Ovary (tissue), 7 donors: ENCODE measurements at regions not wholly inside any gene's neighbourhood (a gene's known extent, or its start where the extent isn't known, plus 50 kb on each side); places are given as distances from the start of the nearest gene placed in this dataset.

Experiments
- DNase-seq, 5 donors: peaks; one replicate each; pipeline ENCODE4 v3.0.0-alpha.2; 2019 to 2020
- H3K27ac ChIP-seq, 2 donors: fragments of 200-600 bp; one replicate each; pipeline versions ENCODE4 v1.5.1 to v1.8.0; 2019 to 2022
- H3K27me3 ChIP-seq: fragments of 200-600 bp; one replicate; pipeline ENCODE4 v1.8.0; 2022
- H3K36me3 ChIP-seq: fragments of 200-600 bp; sonication (generic); one replicate; pipeline ENCODE4 v1.5.1; 2019
- H3K4me1 ChIP-seq: one replicate; pipeline ENCODE4 v1.8.1; 2013; ENCODE audit warnings: mild to moderate bottlenecking, moderate library complexity; ENCODE audit not compliant: insufficient read depth
- H3K4me3 ChIP-seq: fragments of 200-600 bp; sonication (generic); one replicate; pipeline ENCODE4 v1.5.1; 2017
- H3K9me3 ChIP-seq, 2 donors: fragments of 200-600 bp in 1 of 2; sonication (generic) in 1 of 2; one replicate each; pipeline versions ENCODE4 v1.5.1 to v1.8.1; 2013 to 2019; ENCODE audit warnings: mild to moderate bottlenecking in 1 of 2, moderate library complexity in 1 of 2
- CTCF ChIP-seq, 3 donors: fragments of 450-650 bp in 2 of 3; fragments of 200-600 bp in 1 of 3; IDR thresholded peaks; one replicate each; pipeline versions ENCODE4 v1.5.1 to v1.8.0; 2016 to 2022; ENCODE audit warnings: antibody characterized with exemption in 3 of 3, mild to moderate bottlenecking in 1 of 3
- EP300 ChIP-seq: sonication (generic); formaldehyde crosslinking; IDR thresholded peaks from one replicate; pipeline ENCODE4 v1.6.1; 2017; ENCODE audit warnings: antibody characterized with exemption
- POLR2A ChIP-seq: fragments of 450-650 bp; IDR thresholded peaks from one replicate; pipeline ENCODE4 v1.6.1; 2017; ENCODE audit warnings: antibody characterized with exemption, mild to moderate bottlenecking, moderate library complexity
- WGBS, 3 donors: extraction: QIAGEN DNeasy Blood & Tissue Kit in 1 of 3; methylation state at CpG; one replicate each; pipeline versions ENCODE4 v1.1.5 to v1.1.7; 2013 to 2017; 5-methylcytosine and 5-hydroxymethylcytosine counted together
- intact Hi-C, 4 donors: fragments of 100-400 bp; cut with DNase I; formaldehyde crosslinking; loops; one replicate each; pipeline versions ENCODE4 v1.11.0 to v1.15.1; 2022 to 2023
- donor health status: DM: no; HTN: no; CAD: no; lungs with moderate emphysema.
- donor health status: DM: no; HTN: no; CAD: no.
- donor health status: Bipolar disorder and iron deficiency.
- donor health status: DM: no; HTN: no; CAD: no.
- donor health status: DM: yes; HTN: yes; CAD: no.

DNA sequence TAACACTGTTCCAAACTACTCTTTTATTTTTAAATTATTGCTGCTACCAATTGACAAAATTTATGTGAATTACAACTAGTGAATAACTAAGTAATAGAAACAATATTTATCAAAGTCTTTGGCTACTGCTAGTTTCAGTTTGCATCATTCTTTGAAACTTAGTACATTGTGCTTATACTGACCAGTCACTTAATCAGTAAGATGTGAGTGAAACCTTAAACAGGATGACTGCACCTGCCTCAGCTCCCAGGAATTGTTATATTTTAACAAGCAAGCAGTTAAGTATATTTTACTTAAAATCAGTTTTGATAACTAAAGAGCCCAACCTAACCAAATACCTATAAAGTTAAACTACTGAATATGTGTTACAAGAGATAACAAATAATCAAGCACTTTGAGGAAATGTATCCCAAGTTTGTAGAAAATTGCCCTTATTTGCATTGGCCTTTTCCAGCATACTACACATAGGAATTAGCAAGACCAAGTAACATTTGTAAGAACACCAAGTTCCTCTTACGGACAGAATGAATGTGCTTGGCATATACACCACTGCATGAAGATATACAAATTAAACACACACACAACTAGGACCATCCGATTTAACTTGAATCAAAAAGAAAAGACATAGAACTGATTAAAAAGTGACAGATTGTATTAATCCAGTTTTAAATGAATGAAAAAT lies 545.5 kb upstream of the DAB2 start:
- DNase-seq, result no peak
- TF ChIP-seq CTCF (IDR thresholded peaks at IDR 0.05) (no peak), EP300 (no peak), POLR2A (no peak)
- H3K27ac ChIP-seq, result no peak overlapping the region
- H3K27me3 ChIP-seq, result no peaks in the 10 kb centered on the region
- intact Hi-C loops, result no loop called here
- no peak overlapping the region for H3K4me3 ChIP-seq
- 79 to 82% (median 80%) methylated on average over 2 of the region's 2 CpGs for whole genome bisulfite sequencing, 3 donors
- no peaks in the 10 kb centered on the region for H3K4me1 ChIP-seq
- no peaks in the 10 kb centered on the region for H3K9me3 ChIP-seq
- H3K36me3 ChIP-seq, result no peaks in the 10 kb centered on the region

DNA sequence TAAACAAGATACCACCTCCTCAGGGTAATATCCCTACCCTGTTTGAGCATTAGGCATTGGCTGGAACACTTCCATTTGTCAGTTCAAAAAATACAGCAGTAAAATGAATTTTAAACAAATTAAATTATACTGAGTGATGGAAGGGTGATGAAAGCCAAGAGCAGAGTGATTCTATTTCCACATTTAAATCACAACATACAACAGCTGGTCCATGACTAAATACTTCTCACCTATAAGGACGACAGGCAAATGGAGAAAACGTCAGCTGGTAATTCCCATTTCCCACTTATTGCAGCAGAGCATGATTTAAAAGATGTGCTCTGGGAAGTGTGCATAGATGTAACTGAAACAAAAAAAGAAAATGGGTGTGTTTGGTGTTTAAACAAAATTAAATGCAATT lies 543.6 kb upstream of the DAB2 start:
- H3K4me1 ChIP-seq, result no peaks in the 10 kb centered on the region
- H3K4me3 ChIP-seq, result no peak overlapping the region
- H3K9me3 ChIP-seq, result no peaks in the 10 kb centered on the region
- 42 to 58% (median 52%) methylated on average over 2 of the region's 2 CpGs for WGBS, 3 donors
- H3K27ac ChIP-seq, result no peak overlapping the region
- no peaks in the 10 kb centered on the region for H3K36me3 ChIP-seq
- H3K27me3 ChIP-seq, result no peaks in the 10 kb centered on the region
- TF ChIP-seq CTCF (IDR thresholded peaks at IDR 0.05), result no peak
- TF ChIP-seq EP300, result no peak
- TF ChIP-seq POLR2A, result no peak
- intact Hi-C loops, result no loop called here
- no peak for DNase-seq

DNA sequence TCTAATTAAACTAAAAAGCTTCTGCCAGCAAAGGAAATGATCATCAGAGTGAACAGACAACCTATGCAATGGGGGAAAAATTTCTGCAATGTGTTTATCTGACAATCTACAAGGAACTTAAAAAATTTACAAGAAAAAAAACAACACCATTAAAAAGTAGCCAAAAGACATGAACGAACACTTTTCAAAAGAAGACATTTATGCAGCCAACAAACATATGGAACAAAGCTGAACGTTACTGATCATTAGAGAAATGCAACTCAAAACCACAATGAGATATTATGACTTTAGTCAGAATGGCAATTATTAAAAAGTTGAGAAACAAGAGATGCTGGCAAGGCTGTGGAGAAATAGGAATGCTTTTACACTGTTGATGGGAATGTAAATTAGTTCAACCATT lies 530.4 kb upstream of the DAB2 start:
- Histone ChIP-seq H3K36me3 (no peaks in the 10 kb centered on the region), H3K9me3 (no peaks in the 10 kb centered on the region), H3K27me3 (no peaks in the 10 kb centered on the region), H3K4me3 (no peak overlapping the region), H3K4me1 (no peaks in the 10 kb centered on the region), H3K27ac (no peak overlapping the region)
- no peak for TF ChIP-seq EP300
- TF ChIP-seq POLR2A, result no peak
- WGBS, 3 donors, result 52 to 79% (median 79%) methylated on average over 2 of the region's 2 CpGs
- intact Hi-C loops, result loop anchor here in 1 of 4 donors (10.0 kb wide), 1 partner anchor 730 kb away; no protein-coding TSS in a partner anchor
- no peak for DNase-seq

- no peaks in the 10 kb centered on the region for H3K9me3 ChIP-seq
- 91% methylated on average over 3 of the region's 3 CpGs for WGBS, 3 donors
- DNase-seq, result no peak
- intact Hi-C loops, result loop anchor here in 1 of 4 donors (10.0 kb wide), 1 partner anchor 734 kb away; no protein-coding TSS in a partner anchor
- H3K27ac ChIP-seq, result no peak overlapping the region
- H3K4me3 ChIP-seq, result no peak overlapping the region
- no peaks in the 10 kb centered on the region for H3K36me3 ChIP-seq
- H3K27me3 ChIP-seq, result no peaks in the 10 kb centered on the region
- no peaks in the 10 kb centered on the region for H3K4me1 ChIP-seq
- TF ChIP-seq CTCF (IDR thresholded peaks at IDR 0.05), result no peak
- no peak for TF ChIP-seq POLR2A
Measured at GRCh38 chr5:39951070-39951469, 526.3 kb upstream of the DAB2 start.

DNA sequence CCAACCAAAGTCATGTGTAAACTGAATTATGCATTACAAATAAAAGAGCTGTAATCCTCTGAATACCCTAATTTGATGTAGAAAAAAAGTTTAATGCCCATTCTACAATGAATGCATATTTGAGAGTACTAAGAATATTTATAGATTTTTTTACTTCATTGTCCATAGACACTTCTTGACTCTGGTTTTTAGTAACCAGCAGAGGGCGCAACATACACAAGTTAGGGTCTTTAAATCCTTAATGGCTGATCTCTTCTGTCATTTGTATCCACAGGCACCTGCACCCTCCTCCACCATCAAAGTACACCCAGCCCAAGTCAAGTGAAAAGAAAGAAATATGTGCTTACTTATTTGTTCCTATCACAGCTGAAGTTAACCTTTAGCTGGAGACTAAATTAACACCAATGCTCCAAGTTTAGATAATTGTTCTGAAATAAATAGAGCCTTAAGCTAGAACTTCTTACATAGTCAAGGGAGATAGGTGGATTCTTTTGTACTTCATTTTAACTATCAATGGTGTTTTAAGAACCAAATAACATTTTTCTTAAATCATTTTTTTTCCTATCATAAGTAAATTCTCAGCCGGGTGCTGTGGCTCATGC lies 524.2 kb upstream of the DAB2 start:
- Histone ChIP-seq H3K36me3 (no peaks in the 10 kb centered on the region), H3K27ac (no peak overlapping the region), H3K27me3 (no peaks in the 10 kb centered on the region), H3K9me3 (no peaks in the 10 kb centered on the region), H3K4me1 (no peaks in the 10 kb centered on the region), H3K4me3 (no peak overlapping the region)
- peak in 1 of 5 donors; percentile 32 for DNase-seq
- TF ChIP-seq EP300 (no peak), CTCF (IDR thresholded peaks at IDR 0.05) (no peak), POLR2A (no peak)
- intact Hi-C loops, result no loop called here
- WGBS, 3 donors, result 46 to 47% (median 47%) methylated on average over 2 of the region's 2 CpGs
